Adrenal gland (tissue), 5 donors: ENCODE measurements at regions not wholly inside any gene's neighbourhood (a gene's known extent, or its start where the extent isn't known, plus 50 kb on each side); places are given as distances from the start of the nearest gene placed in this dataset.

Experiments used
- CTCF ChIP-seq, 6 experiments: fragments of 450-650 bp in 4 of 6; fragments of 200-600 bp in 2 of 6; sonication (generic) in 1 of 6; IDR thresholded peaks; 1 replicate in 5 of 6; 2 replicates in 1 of 6; pipeline versions ENCODE4 v1.5.1 to v1.8.0; 2016 to 2021; ENCODE audit warnings: antibody characterized with exemption in 6 of 6, mild to moderate bottlenecking in 2 of 6, moderate library complexity in 1 of 6
- POLR2A ChIP-seq, 2 donors: fragments of 450-650 bp; IDR thresholded peaks; one replicate each; pipeline ENCODE4 v1.6.1; 2017; ENCODE audit warnings: antibody characterized with exemption in 2 of 2, mild to moderate bottlenecking in 2 of 2, moderate library complexity in 1 of 2
- donor health status: DM: no; HTN: no; CAD: no.

- TF ChIP-seq POLR2A (IDR thresholded peaks at IDR 0.05) (no peak), CTCF (IDR thresholded peaks at IDR 0.05) (no peak)
Measured at GRCh38 chr7:155993420-155994278, 181.4 kb upstream of the SHH start.
